ENCODE measurements at regions not wholly inside any gene's neighbourhood (a gene's known extent, or its start where the extent isn't known, plus 50 kb on each side); places are given as distances from the start of the nearest gene placed in this dataset.

- TF ChIP-seq CTCF (IDR thresholded peaks at IDR 0.05) (no peak), POLR2A (IDR thresholded peaks at IDR 0.05) (no peak)
Measured at GRCh38 chr16:79798416-79799053, 198.0 kb upstream of the MAF start.
